Upper lobe of left lung (tissue), 4 donors: ENCODE measurements at regions not wholly inside any gene's neighbourhood (a gene's known extent, or its start where the extent isn't known, plus 50 kb on each side); places are given as distances from the start of the nearest gene placed in this dataset.

Experiments used
- CTCF ChIP-seq, 6 experiments: fragments of 450-650 bp in 4 of 6; fragments of 200-600 bp in 2 of 6; sonication (generic) in 2 of 6; IDR thresholded peaks; one replicate each; pipeline ENCODE4 v1.5.1; 2016 to 2019; ENCODE audit warnings: antibody characterized with exemption in 6 of 6
- EP300 ChIP-seq, 4 donors: sonication (generic); formaldehyde crosslinking; IDR thresholded peaks; one replicate each; pipeline ENCODE4 v1.5.1; 2017; ENCODE audit warnings: antibody characterized with exemption in 4 of 4, control low read depth in 2 of 4
- POLR2A ChIP-seq, 4 donors: fragments of 450-650 bp; IDR thresholded peaks; one replicate each; pipeline ENCODE4 v1.5.1; 2016 to 2017; ENCODE audit warnings: antibody characterized with exemption in 4 of 4, mild to moderate bottlenecking in 2 of 4
- POLR2AphosphoS5 ChIP-seq, 2 donors: sonication (generic); formaldehyde crosslinking; IDR thresholded peaks; one replicate each; pipeline ENCODE4 v1.5.1; 2017; ENCODE audit warnings: antibody characterized with exemption in 2 of 2

- no peak for TF ChIP-seq POLR2A (IDR thresholded peaks at IDR 0.05)
- no peak for TF ChIP-seq POLR2AphosphoS5 (IDR thresholded peaks at IDR 0.05)
- no peak for TF ChIP-seq CTCF (IDR thresholded peaks at IDR 0.05)
- no peak for TF ChIP-seq EP300 (IDR thresholded peaks at IDR 0.05)
These were observed 347.1 kb downstream of the AJAP1 start for GRCh38 chr1:5001466-5001865.
